GM13977 (cell line): ENCODE measurements at regions not wholly inside any gene's neighbourhood (a gene's known extent, or its start where the extent isn't known, plus 50 kb on each side); places are given as distances from the start of the nearest gene placed in this dataset.

Source experiments
- DNase-seq: peaks from one replicate; pipeline ENCODE4 v3.0.0; 2012; ENCODE audit warnings: low spot score
- CTCF ChIP-seq: IDR thresholded peaks from 2 replicates; pipeline ENCODE4 v1.5.1; 2012; ENCODE audit warnings: mild to moderate bottlenecking, control low read depth; ENCODE audit not compliant: insufficient read depth; ENCODE audit errors: extremely low read depth, missing control alignments
- in situ Hi-C: fragments of 300-500 bp; cut with MboI; formaldehyde crosslinking; loops from one replicate; pipeline ENCODE4 v1.12.0; 2022; ENCODE audit warnings: low sequenced_read_pairs, low pct_unique_long_range_greater_than_20kb, mixed read lengths, inconsistent platforms; ENCODE audit not compliant: unreplicated experiment

- no peak for TF ChIP-seq CTCF
- no peak for DNase-seq
- in situ Hi-C loops: no loop called here
Measured at GRCh38 chr13:107531180-107531579, 684.2 kb downstream of the LIG4 start.

GRCh38 chr13:107529035-107529434 lies 686.3 kb downstream of the LIG4 start:
- no peak for DNase-seq
- in situ Hi-C loops: no loop called here
- TF ChIP-seq CTCF: no peak

GRCh38 chr13:107518780-107519179 lies 696.6 kb downstream of the LIG4 start:
- no peak for DNase-seq
- no peak for TF ChIP-seq CTCF
- in situ Hi-C loops: no loop called here

- in situ Hi-C loops: no loop called here
- DNase-seq: no peak
- TF ChIP-seq CTCF: no peak
Measured at GRCh38 chr13:107518292-107518691, 697.0 kb downstream of the LIG4 start.

GRCh38 chr13:107516517-107516916 lies 698.8 kb downstream of the LIG4 start:
- TF ChIP-seq CTCF: no peak
- no peak for DNase-seq
- in situ Hi-C loops: no loop called here

GRCh38 chr13:107512551-107512950 lies 702.8 kb downstream of the LIG4 start:
- no peak for TF ChIP-seq CTCF
- no peak for DNase-seq
- in situ Hi-C loops: no loop called here

- in situ Hi-C loops: no loop called here
- no peak for DNase-seq
Measured at GRCh38 chr13:107497661-107498060, 717.7 kb downstream of the LIG4 start.

More at GRCh38 chr13:107497661-107498060, 717.7 kb downstream of the LIG4 start:
- TF ChIP-seq CTCF: no peak
